ENCODE measurements at regions not wholly inside any gene's neighbourhood (a gene's known extent, or its start where the extent isn't known, plus 50 kb on each side); places are given as distances from the start of the nearest gene placed in this dataset.
"Not testable (repeated sequence)": the region's sequence is repeated elsewhere in the genome, so short reads cannot be mapped to it uniquely, and the experiment has no call there.

DNA sequence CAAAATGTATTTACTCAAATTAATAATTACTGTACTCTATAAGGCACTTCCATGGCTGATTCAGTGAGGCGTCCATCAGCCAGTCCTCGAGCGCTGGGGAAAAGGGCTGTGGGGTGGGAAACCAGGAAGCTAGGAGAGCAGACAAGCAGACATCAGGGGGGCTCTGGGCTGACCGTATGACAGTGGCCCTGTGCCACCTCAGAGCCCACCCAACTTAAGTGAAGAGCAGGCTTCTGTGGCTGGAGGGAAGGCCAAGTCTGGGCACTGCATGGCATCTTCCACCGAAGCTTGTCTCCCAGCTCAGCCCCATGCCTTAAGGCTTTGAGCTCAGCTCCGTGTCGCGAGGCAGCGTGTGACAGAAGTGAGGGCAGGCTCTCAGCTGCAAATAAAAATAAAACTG is 464.5 kb upstream of the ZMIZ1 start:
- Histone ChIP-seq H3K27me3 (ENCODE audit: insufficient read depth in 3 of 3, low read length in 2 of 3) (no peaks in the 10 kb centered on the region), H3K4me1 (no peaks in the 10 kb centered on the region), H3K27ac (no peak overlapping the region), H3K36me3 (ENCODE audit: insufficient read depth in 1 of 2, low read depth in 1 of 2) (no peaks in the 10 kb centered on the region), H3K9me3 (no peaks in the 10 kb centered on the region), H3K4me3 (no peak overlapping the region)
- WGBS, 3 donors: 84 to 90% (median 88%) methylated on average over 9 of the region's 9 CpGs
- intact Hi-C loops (cut with DNase I): no loop called here
- ATAC-seq (no peak), DNase-seq (no peak)
- no peak for TF ChIP-seq CTCF (IDR thresholded peaks at IDR 0.05)

DNA sequence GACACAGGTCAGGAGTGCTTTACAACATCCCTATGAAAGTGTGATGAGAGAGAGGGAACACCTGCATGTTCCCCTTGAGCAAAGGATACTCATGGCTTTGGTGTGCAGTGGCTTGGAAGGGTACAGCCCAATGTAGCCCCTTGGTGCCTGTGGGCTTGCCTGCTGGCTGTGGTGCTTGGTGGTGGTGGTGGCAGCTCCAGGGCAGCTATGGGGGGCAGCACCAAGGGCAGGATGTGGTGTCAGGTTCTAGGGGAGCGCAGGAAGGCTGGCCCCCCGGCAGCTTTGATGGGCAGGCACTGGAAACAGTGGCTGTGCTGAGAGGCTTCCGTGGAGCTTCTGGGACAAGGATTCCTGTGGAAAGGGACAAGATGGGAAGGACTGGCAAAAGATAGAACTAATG is 464.0 kb upstream of the ZMIZ1 start:
- Histone ChIP-seq H3K4me1 (no peaks in the 10 kb centered on the region), H3K9me3 (peaks cover 3% of the 10 kb centered on the region), H3K27ac (no peak overlapping the region), H3K27me3 (ENCODE audit: insufficient read depth in 3 of 3, low read length in 2 of 3) (no peaks in the 10 kb centered on the region), H3K36me3 (ENCODE audit: insufficient read depth in 1 of 2, low read depth in 1 of 2) (no peaks in the 10 kb centered on the region), H3K4me3 (no peak overlapping the region)
- intact Hi-C loops (cut with DNase I): no loop called here
- no peak for ATAC-seq
- no peak for DNase-seq
- TF ChIP-seq CTCF (IDR thresholded peaks at IDR 0.05): no peak
- WGBS, 3 donors: 65 to 75% (median 75%) methylated on average over 3 of the region's 3 CpGs

- peak in 2 of 4 donors; percentile 53 to 54 for ATAC-seq
- H3K36me3 ChIP-seq (ENCODE audit: insufficient read depth in 1 of 2, low read depth in 1 of 2): no peaks in the 10 kb centered on the region
- H3K27me3 ChIP-seq (ENCODE audit: insufficient read depth in 3 of 3, low read length in 2 of 3): no peaks in the 10 kb centered on the region
- peaks cover 4% of the 10 kb centered on the region for H3K9me3 ChIP-seq
- WGBS, 3 donors: 72 to 77% (median 76%) methylated on average over 4 of the region's 4 CpGs
- H3K27ac ChIP-seq: no peak overlapping the region
- no peak for DNase-seq
- no peak for TF ChIP-seq CTCF (IDR thresholded peaks at IDR 0.05)
- intact Hi-C loops (cut with DNase I): no loop called here
- H3K4me1 ChIP-seq: no peaks in the 10 kb centered on the region
- no peak overlapping the region for H3K4me3 ChIP-seq
These were observed 462.9 kb upstream of the ZMIZ1 start for GRCh38 chr10:78605800-78606350.

GRCh38 chr10:78606766-78607165 is 462.0 kb upstream of the ZMIZ1 start:
- intact Hi-C loops (cut with DNase I); H3K4me1 ChIP-seq; H3K27ac ChIP-seq; DNase-seq; H3K4me3 ChIP-seq; ATAC-seq; H3K36me3 ChIP-seq (ENCODE audit: insufficient read depth in 1 of 2, low read depth in 1 of 2); H3K9me3 ChIP-seq; H3K27me3 ChIP-seq (ENCODE audit: insufficient read depth in 3 of 3, low read length in 2 of 3): not testable (repeated sequence)
- WGBS, 3 donors: 93 to 96% (median 93%) methylated on average over 2 of the region's 2 CpGs

GRCh38 chr10:78609976-78610375 is 458.8 kb upstream of the ZMIZ1 start:
- Histone ChIP-seq H3K27me3 (ENCODE audit: insufficient read depth in 3 of 3, low read length in 2 of 3) (no peaks in the 10 kb centered on the region), H3K4me3 (no peak overlapping the region), H3K27ac (no peak overlapping the region), H3K36me3 (ENCODE audit: insufficient read depth in 1 of 2, low read depth in 1 of 2) (no peaks in the 10 kb centered on the region), H3K4me1 (no peaks in the 10 kb centered on the region), H3K9me3 (peaks cover 4% of the 10 kb centered on the region)
- no peak for TF ChIP-seq CTCF (IDR thresholded peaks at IDR 0.05)
- no peak for ATAC-seq
- WGBS, 3 donors: 96 to 100% (median 97%) methylated on average over 1 of the region's 1 CpG
- DNase-seq: no peak
- intact Hi-C loops (cut with DNase I): no loop called here
